Gastrocnemius medialis (tissue), 4 donors: ENCODE measurements at regions not wholly inside any gene's neighbourhood (a gene's known extent, or its start where the extent isn't known, plus 50 kb on each side); places are given as distances from the start of the nearest gene placed in this dataset.

Source experiments
- CTCF ChIP-seq, 5 experiments: fragments of 450-650 bp in 3 of 5; fragments of 200-600 bp in 2 of 5; sonication (generic) in 2 of 5; IDR thresholded peaks in 4 of 5; conservative IDR thresholded peaks in 1 of 5; 1 replicate in 4 of 5; 2 replicates in 1 of 5; pipeline ENCODE4 v1.5.1; 2016 to 2019; ENCODE audit warnings: antibody characterized with exemption in 5 of 5, mild to moderate bottlenecking in 3 of 5, moderate library complexity in 3 of 5
- POLR2A ChIP-seq, 2 donors: fragments of 450-650 bp; IDR thresholded peaks; one replicate each; pipeline ENCODE4 v1.6.1; 2017; ENCODE audit warnings: antibody characterized with exemption in 2 of 2, mild to moderate bottlenecking in 2 of 2, moderate library complexity in 2 of 2

- TF ChIP-seq CTCF (IDR thresholded peaks at IDR 0.05 in 4 of 5, conservative IDR thresholded peaks at IDR 0.05 in 1 of 5) = no peak
- TF ChIP-seq POLR2A (IDR thresholded peaks at IDR 0.05) = no peak
Observed at GRCh38 chr14:83548061-83548839, 1981.7 kb upstream of the FLRT2 start.
